ENCODE measurements at regions not wholly inside any gene's neighbourhood (a gene's known extent, or its start where the extent isn't known, plus 50 kb on each side); places are given as distances from the start of the nearest gene placed in this dataset.

GRCh38 chr13:109368230-109368629, 418.2 kb downstream of the IRS2 start:
- DNase-seq (ENCODE audit: low read depth), result no peak

- no peak for DNase-seq (ENCODE audit: low read depth)
These were observed 419.9 kb downstream of the IRS2 start for GRCh38 chr13:109366525-109366924.

GRCh38 chr13:109363431-109363830, 423.0 kb downstream of the IRS2 start:
- no peak for DNase-seq (ENCODE audit: low read depth)

GRCh38 chr13:109362616-109363015, 423.8 kb downstream of the IRS2 start:
- DNase-seq (ENCODE audit: low read depth), result no peak

- DNase-seq (ENCODE audit: low read depth), result no peak
These were observed 424.7 kb downstream of the IRS2 start for GRCh38 chr13:109361562-109362289.

DNA sequence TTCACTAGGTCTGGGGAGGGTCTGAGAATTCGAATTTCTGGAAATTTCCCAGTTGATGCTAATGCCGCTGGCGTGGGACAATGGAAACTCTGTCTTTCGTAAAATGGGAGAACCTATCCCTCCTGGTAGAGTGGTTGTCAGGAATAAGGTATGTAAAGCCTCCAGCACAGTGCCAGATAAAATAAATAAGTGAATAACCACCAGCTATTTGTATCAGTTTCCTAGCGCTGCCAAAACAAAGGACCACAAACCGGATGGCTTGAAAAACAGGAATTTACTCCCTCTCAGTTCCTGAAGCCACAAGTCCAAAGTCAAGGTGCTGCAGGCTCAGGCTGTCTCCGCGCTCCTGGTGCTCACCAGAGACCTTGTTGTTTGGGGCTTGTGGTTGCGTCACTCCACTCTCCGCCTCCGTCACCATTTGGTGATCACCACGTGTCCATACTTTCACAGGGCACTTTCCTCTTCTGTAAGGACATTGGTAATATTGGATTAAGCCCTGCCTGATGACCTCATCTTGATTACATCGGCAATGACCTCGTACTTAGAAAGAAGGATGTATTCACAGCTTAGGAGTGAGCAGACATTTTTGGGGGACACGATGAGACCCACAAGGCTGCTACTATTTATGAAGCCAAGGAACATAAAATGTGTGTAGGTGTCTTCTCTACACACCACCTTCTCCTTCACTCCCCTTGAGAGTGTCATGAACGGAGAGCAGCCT, 428.5 kb downstream of the IRS2 start:
- DNase-seq (ENCODE audit: low read depth), result peak; percentile 70

GRCh38 chr13:109355875-109356434, 430.4 kb downstream of the IRS2 start:
- DNase-seq (ENCODE audit: low read depth), result no peak

- no peak for DNase-seq (ENCODE audit: low read depth)
These were observed 431.2 kb downstream of the IRS2 start for GRCh38 chr13:109355166-109355565.

- no peak for DNase-seq (ENCODE audit: low read depth)
These were observed 435.1 kb downstream of the IRS2 start for GRCh38 chr13:109351236-109351635.

DNA sequence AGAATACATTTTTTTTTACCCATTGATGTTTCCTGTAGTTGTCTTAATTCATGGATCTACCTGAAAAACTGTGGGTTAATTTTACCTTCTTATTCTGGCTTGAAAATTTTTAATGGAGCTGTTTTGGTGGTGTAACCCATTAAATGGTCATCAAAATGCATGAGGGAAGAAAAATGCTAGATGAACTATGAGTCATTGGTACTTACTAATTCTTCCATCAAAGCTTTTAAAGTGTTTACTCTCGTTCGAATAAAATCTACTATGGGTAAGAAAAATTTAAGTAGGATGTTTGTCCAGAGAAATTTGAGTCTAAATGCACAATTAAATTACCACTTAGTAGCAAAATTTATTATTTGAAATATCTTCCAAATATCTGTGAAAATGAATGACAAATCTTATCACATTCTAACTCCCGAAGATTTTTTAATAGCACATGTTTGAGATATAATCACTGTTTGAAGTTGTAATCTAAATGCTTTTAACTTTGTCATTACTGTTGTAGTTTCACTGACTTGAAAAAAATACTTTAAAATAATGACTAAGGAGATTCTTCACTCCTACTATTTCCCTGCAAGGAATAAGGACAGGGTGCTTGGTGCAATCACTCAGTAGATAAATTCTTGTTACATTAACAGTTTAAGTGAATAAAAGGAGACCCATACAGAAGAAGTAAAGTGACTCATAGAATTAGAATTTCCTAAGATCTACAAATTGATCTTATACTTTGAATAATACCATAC, 437.7 kb downstream of the IRS2 start:
- DNase-seq (ENCODE audit: low read depth), result no peak

DNA sequence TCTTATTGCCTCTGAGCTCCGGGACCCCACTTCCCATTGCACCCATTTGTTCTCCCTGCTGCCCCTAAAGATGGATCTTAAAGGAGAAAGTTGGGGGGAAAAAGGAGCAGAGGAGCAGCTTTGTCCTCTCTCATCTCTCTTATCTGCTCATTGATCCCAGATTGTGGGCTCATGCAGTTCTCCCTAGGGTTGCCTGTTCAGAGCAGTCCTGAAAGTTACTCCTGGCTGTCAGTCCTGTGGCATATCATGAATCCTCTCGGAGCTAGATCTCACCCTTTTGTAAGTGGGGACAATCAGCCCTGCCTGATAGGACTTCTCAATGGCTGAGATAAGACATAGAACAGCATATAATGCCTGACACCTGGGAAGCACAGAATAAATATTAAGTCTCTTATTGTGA, 440.3 kb downstream of the IRS2 start:
- no peak for DNase-seq (ENCODE audit: low read depth)

DNA sequence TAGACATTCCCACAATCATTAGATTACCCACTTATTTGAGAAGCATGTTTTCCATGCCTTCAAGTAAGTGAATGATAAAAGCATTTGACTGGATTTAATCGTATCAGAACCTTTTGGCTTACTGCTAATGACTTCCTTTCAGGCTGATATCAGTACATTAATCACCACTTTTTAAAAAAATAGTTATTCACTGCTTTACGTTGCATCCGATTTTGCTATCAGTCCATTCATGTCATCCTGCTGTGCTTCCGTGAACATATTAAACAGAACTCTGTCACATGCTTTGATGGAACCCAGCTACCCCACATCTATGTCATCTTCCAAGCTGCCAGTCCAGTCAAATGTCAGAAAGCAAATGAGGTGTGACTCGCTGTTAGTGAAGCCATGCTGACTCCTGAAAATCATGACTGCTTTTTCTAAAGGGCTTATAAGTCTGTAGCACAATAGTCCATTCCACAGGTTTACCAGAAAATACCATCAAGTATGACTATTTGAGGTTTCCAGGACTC, 440.9 kb downstream of the IRS2 start:
- DNase-seq (ENCODE audit: low read depth), result peak; percentile 65

- DNase-seq (ENCODE audit: low read depth), result peak; percentile 67
These were observed 441.7 kb downstream of the IRS2 start for GRCh38 chr13:109344552-109345157.

DNA sequence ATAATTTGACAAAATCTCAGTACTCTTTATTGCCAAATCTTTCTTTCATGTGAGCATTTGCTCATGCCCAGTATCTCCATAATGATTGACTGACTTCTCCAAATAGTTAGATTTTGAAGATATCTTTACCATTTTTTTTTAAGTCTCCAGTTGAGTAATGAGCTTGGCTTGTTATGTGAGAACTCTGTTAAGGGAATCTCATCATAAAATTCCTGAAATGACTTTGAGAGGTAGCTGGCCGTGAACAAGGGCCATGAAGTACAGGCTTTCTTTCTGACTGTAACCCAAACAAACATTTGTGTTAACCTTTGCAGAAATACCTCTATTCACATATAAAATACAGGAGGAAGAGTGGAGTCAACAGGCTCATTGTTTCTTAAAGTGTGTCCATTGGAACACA, 449.7 kb downstream of the IRS2 start:
- DNase-seq (ENCODE audit: low read depth), result peak; percentile 83

DNA sequence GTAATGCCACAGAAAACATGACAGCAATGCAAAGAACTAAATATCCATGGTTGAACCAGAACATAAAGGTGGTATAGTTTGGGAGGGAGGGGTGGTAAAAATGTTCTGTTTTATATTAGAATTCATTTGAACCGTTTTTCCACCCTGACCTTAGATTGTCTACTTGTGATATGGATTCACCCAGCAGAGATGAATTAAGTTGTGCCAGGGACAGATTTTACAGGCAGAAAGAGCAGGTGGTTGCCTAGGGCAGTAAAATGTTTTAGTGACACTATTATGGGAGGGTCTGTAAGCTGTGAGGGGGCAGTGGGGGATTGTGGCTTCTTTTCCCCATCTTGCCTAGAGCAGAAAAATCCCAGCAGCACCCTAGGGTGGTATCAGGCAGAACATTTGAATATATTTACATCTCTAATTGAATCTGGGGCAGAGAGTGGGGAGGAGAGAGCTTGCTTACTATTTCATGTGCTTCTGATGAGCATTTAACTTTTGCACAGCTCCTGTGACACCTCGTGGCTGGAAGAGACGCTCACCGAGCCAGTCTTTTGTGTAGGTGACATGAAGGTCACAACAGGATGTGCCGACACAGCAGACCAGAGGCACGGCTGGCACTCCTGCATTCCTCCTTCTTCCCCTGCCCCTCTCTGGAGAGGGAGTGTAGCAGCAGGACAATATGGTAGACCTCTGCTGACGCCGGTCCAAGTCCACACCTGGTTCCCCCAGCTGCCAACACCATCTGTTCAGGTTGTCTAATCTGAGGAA, 452.3 kb downstream of the IRS2 start:
- DNase-seq (ENCODE audit: low read depth), result no peak

DNA sequence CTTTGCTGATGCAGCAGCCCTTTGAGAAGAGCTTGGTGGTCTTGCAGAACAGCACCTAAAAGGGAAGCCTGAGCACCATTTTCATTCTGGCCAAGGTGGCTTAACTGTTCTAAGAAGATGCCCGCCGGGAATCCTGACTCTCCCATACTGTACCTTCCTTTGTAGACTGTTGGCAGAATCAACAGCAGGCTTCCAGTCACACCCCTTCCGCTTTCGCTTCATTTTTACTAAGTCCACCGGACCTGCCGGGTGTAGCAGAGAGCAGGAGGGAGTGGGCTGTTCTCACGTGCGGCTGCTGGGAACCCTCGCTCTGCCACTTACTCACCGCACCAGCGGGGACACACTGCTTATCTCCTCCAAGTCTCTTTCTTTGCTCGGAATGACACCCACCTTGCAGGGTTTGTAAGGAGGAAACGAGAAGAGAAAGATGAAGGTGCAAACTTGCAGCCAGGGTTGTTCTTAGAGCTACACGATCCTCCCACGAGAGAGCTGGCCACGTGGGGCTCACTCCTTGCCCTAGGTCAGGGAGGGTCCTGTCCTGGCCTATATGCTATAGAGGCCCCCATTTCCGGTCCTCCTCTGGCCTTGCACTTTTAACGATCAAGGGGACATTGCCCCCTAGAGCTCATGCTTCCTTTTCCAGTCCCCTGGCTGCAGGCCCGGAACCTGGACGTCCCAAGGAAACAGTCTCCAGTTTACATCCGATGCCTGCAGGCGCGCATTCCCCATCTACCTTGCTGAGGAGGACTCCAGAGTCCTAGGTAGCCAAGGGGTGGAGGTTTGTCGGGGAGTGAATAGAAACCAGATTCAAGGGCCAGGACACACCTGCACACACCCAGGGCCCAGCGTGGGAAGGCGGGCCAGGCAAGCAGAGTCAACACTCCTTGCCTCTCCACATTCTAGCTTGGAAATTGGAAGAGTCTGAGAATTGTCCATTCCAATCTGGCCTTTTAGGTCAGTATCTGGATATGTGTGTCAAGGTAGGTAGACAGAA, 453.6 kb downstream of the IRS2 start:
- DNase-seq (ENCODE audit: low read depth), result no peak

DNA sequence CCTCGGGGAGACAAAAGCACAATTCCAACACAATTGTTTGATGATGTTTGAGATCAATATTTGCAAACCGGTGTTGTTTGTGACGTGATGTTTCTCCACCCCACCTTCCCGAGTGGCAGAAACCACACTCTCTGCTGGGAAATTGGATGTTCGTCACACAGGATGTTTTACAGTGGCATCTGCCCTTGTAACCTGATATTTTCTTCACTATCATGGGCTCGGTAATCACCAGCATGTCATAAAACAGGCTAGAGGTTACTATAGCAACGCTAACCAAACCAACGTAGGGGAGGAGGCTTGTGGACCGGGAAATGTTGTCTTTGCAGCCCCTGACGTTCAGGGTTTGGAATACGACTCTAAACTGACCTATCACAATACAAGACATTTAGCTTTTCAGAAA, 454.5 kb downstream of the IRS2 start:
- DNase-seq (ENCODE audit: low read depth), result no peak

GRCh38 chr13:109331011-109331433, 455.4 kb downstream of the IRS2 start:
- no peak for DNase-seq (ENCODE audit: low read depth)

DNA sequence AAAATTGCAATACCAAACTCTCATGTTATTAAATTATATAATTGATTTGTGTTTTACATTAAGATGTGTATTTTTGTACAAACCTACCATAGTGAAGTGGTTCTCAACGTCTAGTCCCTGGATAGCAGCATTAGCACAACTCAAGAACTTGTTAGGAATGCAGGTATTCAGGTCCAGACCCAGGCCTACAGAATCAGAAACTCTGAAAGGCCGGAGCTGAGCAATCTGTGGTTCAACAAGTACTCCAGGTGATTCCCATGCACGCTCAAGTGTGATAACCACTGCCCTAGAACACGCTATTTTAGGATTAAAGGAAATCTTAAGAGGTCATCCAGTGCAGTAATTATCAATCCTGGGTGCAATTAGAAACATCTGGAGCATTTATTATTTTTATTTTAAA, 456.3 kb downstream of the IRS2 start:
- no peak for DNase-seq (ENCODE audit: low read depth)

DNA sequence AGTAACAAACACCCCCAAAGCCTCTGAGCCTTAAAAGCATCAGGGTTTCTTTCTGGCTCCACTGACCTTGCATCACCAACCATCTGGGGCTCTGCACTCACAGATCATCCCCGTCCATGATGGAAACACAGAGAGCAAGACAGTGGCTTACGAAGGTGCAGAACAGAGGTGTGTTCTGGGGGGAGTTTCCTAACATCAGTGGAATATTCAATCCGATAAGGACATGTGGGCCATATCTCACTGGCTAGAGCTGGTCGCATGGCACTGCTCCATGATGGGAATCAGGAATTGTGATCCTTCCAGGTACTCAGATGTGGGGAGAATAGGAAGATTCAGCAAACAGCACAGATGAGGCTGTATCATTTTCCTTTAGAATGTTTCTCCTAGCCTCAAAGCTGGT, 457.2 kb downstream of the IRS2 start:
- DNase-seq (ENCODE audit: low read depth), result no peak

All from non-pigmented ciliary epithelial cell (primary cell).